GM23248 (cell line): ENCODE measurements at regions not wholly inside any gene's neighbourhood (a gene's known extent, or its start where the extent isn't known, plus 50 kb on each side); places are given as distances from the start of the nearest gene placed in this dataset.

Experiments used
- DNase-seq: peaks from one replicate; pipeline ENCODE4 v3.0.0-alpha.2; 2015
- H2AFZ ChIP-seq: fragments of 200-600 bp; sonication (generic); 2 replicates; pipeline ENCODE4 v1.6.1; 2016; ENCODE audit warnings: antibody characterized with exemption
- H3F3A ChIP-seq: fragments of 200-600 bp; sonication (generic); 2 replicates; pipeline ENCODE4 v1.6.1; 2016; ENCODE audit warnings: mild to moderate bottlenecking, antibody characterized with exemption, mixed run types; ENCODE audit not compliant: insufficient read depth
- H3K27ac ChIP-seq: fragments of 200-600 bp; sonication (generic); 2 replicates; pipeline ENCODE4 v1.5.1; 2016; ENCODE audit warnings: mild to moderate bottlenecking
- H3K27me3 ChIP-seq: fragments of 200-600 bp; sonication (generic); replicated peaks from 2 replicates; pipeline ENCODE4 v1.6.1; 2016; ENCODE audit warnings: mild to moderate bottlenecking; ENCODE audit not compliant: insufficient read depth
- H3K36me3 ChIP-seq: fragments of 200-600 bp; sonication (generic); 2 replicates; pipeline ENCODE4 v1.6.1; 2016; ENCODE audit warnings: low read depth, mild to moderate bottlenecking
- H3K4me1 ChIP-seq: fragments of 200-600 bp; sonication (generic); 2 replicates; pipeline ENCODE4 v1.6.1; 2016; ENCODE audit warnings: mild to moderate bottlenecking; ENCODE audit not compliant: insufficient read depth
- H3K4me2 ChIP-seq: fragments of 200-600 bp; sonication (generic); one replicate; pipeline ENCODE4 v1.6.1; 2016; ENCODE audit warnings: mild to moderate bottlenecking; ENCODE audit not compliant: unreplicated experiment
- H3K4me3 ChIP-seq: fragments of 200-600 bp; sonication (generic); 2 replicates; pipeline ENCODE4 v1.5.1; 2016; ENCODE audit warnings: mild to moderate bottlenecking
- H3K79me2 ChIP-seq: fragments of 200-600 bp; sonication (generic); 2 replicates; pipeline ENCODE4 v1.6.1; 2016; ENCODE audit warnings: mild to moderate bottlenecking; ENCODE audit not compliant: insufficient read depth
- H3K9ac ChIP-seq: fragments of 200-600 bp; sonication (generic); 2 replicates; pipeline ENCODE4 v1.6.1; 2016; ENCODE audit warnings: mild to moderate bottlenecking
- H3K9me2 ChIP-seq: fragments of 200-600 bp; sonication (generic); 2 replicates; pipeline ENCODE4 v1.6.1; 2016; ENCODE audit warnings: mixed run types, mild to moderate bottlenecking, moderate library complexity; ENCODE audit not compliant: insufficient read depth
- H3K9me3 ChIP-seq: fragments of 200-600 bp; sonication (generic); one replicate; pipeline ENCODE4 v1.6.1; 2017; ENCODE audit warnings: low read depth
- H4K20me1 ChIP-seq: fragments of 200-600 bp; sonication (generic); 2 replicates; pipeline ENCODE4 v1.6.0; 2016; ENCODE audit not compliant: insufficient read depth
- EZH2 ChIP-seq: fragments of 200-600 bp; sonication (generic); IDR thresholded peaks from 2 replicates; pipeline ENCODE4 v1.6.1; 2018; ENCODE audit warnings: antibody characterized with exemption, mild to moderate bottlenecking; ENCODE audit not compliant: insufficient read depth, poor library complexity, severe bottlenecking
- EZH2phosphoT487 ChIP-seq: fragments of 200-600 bp; sonication (generic); IDR thresholded peaks from 2 replicates; pipeline ENCODE4 v1.6.1; 2018; ENCODE audit warnings: antibody characterized with exemption, moderate library complexity, mild to moderate bottlenecking, low read depth; ENCODE audit not compliant: insufficient read depth
- WGBS, 2 experiments: methylation state at CpG; one replicate each; pipeline ENCODE4 v1.1.6; 2015 to 2017; ENCODE audit warnings: low lambda C conversion rate in 2 of 2, low coverage in 1 of 2; ENCODE audit errors: missing lambda C conversion rate in 2 of 2; 5-methylcytosine and 5-hydroxymethylcytosine counted together
- in situ Hi-C: fragments of 300-500 bp; cut with MboI; formaldehyde crosslinking; loops from 2 replicates; pipeline ENCODE4 v1.15.0; 2020

GRCh38 chr5:96121364-96121763, 159.7 kb upstream of the ELL2 start:
- in situ Hi-C loops = no loop called here
- peaks cover 40% of the 10 kb centered on the region for H3F3A ChIP-seq
- WGBS, 2 experiments = 100% methylated on average over 2 of the region's 2 CpGs
- DNase-seq = no peak
- no peak overlapping the region for H3K9ac ChIP-seq
- H3K9me2 ChIP-seq = no peaks in the 10 kb centered on the region
- no peaks in the 10 kb centered on the region for H3K27me3 ChIP-seq
- H3K79me2 ChIP-seq = peaks cover 10% of the 10 kb centered on the region; the same call in 1 of the 2 replicates
- H3K4me2 ChIP-seq = no peak overlapping the region
- H3K27ac ChIP-seq = no peak overlapping the region
- H3K4me1 ChIP-seq = peaks cover 58% of the 10 kb centered on the region
- H3K4me3 ChIP-seq = no peak overlapping the region
- H3K9me3 ChIP-seq = no peaks in the 10 kb centered on the region
- TF ChIP-seq EZH2 (no peak), EZH2phosphoT487 (no peak)
- H4K20me1 ChIP-seq = no peaks in the 10 kb centered on the region
- no peak overlapping the region for H2AFZ ChIP-seq
- no peaks in the 10 kb centered on the region for H3K36me3 ChIP-seq

GRCh38 chr5:96120120-96120519, 158.5 kb upstream of the ELL2 start:
- Histone ChIP-seq H3K9ac (no peak overlapping the region), H3K4me2 (no peak overlapping the region), H3K27ac (no peak overlapping the region), H3K4me1 (peaks cover 46% of the 10 kb centered on the region), H3F3A (peaks cover 32% of the 10 kb centered on the region), H3K36me3 (no peaks in the 10 kb centered on the region), H3K79me2 (peaks cover 6% of the 10 kb centered on the region; the same call in 1 of the 2 replicates), H3K27me3 (no peaks in the 10 kb centered on the region), H3K9me3 (no peaks in the 10 kb centered on the region), H3K9me2 (no peaks in the 10 kb centered on the region), H2AFZ (no peak overlapping the region), H4K20me1 (no peaks in the 10 kb centered on the region), H3K4me3 (no peak overlapping the region)
- TF ChIP-seq EZH2 = no peak
- no peak for TF ChIP-seq EZH2phosphoT487
- no peak for DNase-seq
- 100% methylated on average over 1 of the region's 1 CpG for WGBS, 2 experiments
- in situ Hi-C loops = no loop called here

GRCh38 chr5:96117771-96118651, 156.4 kb upstream of the ELL2 start:
- Histone ChIP-seq H3F3A (peaks cover 40% of the 10 kb centered on the region), H3K4me2 (peak overlapping the region; percentile 63), H3K4me1 (peaks cover 45% of the 10 kb centered on the region), H3K79me2 (peaks cover 6% of the 10 kb centered on the region; the same call in 1 of the 2 replicates), H4K20me1 (no peaks in the 10 kb centered on the region), H3K36me3 (no peaks in the 10 kb centered on the region), H3K27me3 (no peaks in the 10 kb centered on the region), H2AFZ (peak overlapping the region; percentile 69), H3K9me2 (no peaks in the 10 kb centered on the region), H3K9ac (peak overlapping the region; percentile 41), H3K9me3 (no peaks in the 10 kb centered on the region), H3K4me3 (no peak overlapping the region), H3K27ac (peak overlapping the region; percentile 71)
- TF ChIP-seq EZH2 = no peak
- in situ Hi-C loops = no loop called here
- 41 to 48% methylated on average over 3 of the region's 3 CpGs for WGBS, 2 experiments
- peak; percentile 65 for DNase-seq

- in situ Hi-C loops = no loop called here
- Histone ChIP-seq H3K4me1 (peaks cover 45% of the 10 kb centered on the region), H4K20me1 (no peaks in the 10 kb centered on the region), H3K27me3 (no peaks in the 10 kb centered on the region), H3K9me3 (no peaks in the 10 kb centered on the region), H3K9me2 (no peaks in the 10 kb centered on the region), H3K27ac (no peak overlapping the region), H3K4me3 (no peak overlapping the region), H3K79me2 (peaks cover 6% of the 10 kb centered on the region; the same call in 1 of the 2 replicates), H3K9ac (no peak overlapping the region), H2AFZ (no peak overlapping the region), H3K4me2 (no peak overlapping the region), H3K36me3 (no peaks in the 10 kb centered on the region), H3F3A (peaks cover 40% of the 10 kb centered on the region)
- TF ChIP-seq EZH2 (no peak), EZH2phosphoT487 (no peak)
- WGBS, 2 experiments = 93 to 100% methylated on average over 1 of the region's 1 CpG
- no peak for DNase-seq
Measured at GRCh38 chr5:96115147-96115807, 153.6 kb upstream of the ELL2 start.
